Glutamatergic neuron (in vitro differentiated cells): ENCODE measurements at regions not wholly inside any gene's neighbourhood (a gene's known extent, or its start where the extent isn't known, plus 50 kb on each side); places are given as distances from the start of the nearest gene placed in this dataset.

Experiments
- DNase-seq: peaks from one replicate; pipeline ENCODE4 v3.0.0; 2022
- H3K27ac Mint-ChIP-seq: one replicate; pipeline ENCODE4 v1.8.0; 2020; ENCODE audit warnings: mild to moderate bottlenecking, mixed read lengths, inconsistent platforms; ENCODE audit not compliant: unreplicated experiment
- H3K27me3 Mint-ChIP-seq: one replicate; pipeline ENCODE4 v1.8.0; 2020; ENCODE audit warnings: mild to moderate bottlenecking, moderate library complexity, mixed read lengths, inconsistent platforms; ENCODE audit not compliant: unreplicated experiment
- H3K36me3 Mint-ChIP-seq: one replicate; pipeline ENCODE4 v1.8.0; 2020; ENCODE audit warnings: mild to moderate bottlenecking, mixed read lengths, inconsistent platforms; ENCODE audit not compliant: unreplicated experiment
- H3K4me1 Mint-ChIP-seq: one replicate; pipeline ENCODE4 v1.8.0; 2020; ENCODE audit warnings: mild to moderate bottlenecking, low read depth, mixed read lengths, inconsistent platforms; ENCODE audit not compliant: unreplicated experiment
- H3K4me3 Mint-ChIP-seq: one replicate; pipeline ENCODE4 v1.8.0; 2020; ENCODE audit warnings: mild to moderate bottlenecking, mixed read lengths, inconsistent platforms; ENCODE audit not compliant: unreplicated experiment
- H3K9me3 Mint-ChIP-seq: one replicate; pipeline ENCODE4 v1.8.0; 2020; ENCODE audit warnings: mild to moderate bottlenecking, moderate library complexity, mixed read lengths, inconsistent platforms; ENCODE audit not compliant: unreplicated experiment
- TF ChIP-seq, protein P1 (sequence below): fragments of 200-600 bp; sonication (generic); IDR thresholded peaks from one replicate; pipeline ENCODE4 v1.5.0; 2021; ENCODE audit not compliant: partially characterized antibody, unreplicated experiment

DNA sequence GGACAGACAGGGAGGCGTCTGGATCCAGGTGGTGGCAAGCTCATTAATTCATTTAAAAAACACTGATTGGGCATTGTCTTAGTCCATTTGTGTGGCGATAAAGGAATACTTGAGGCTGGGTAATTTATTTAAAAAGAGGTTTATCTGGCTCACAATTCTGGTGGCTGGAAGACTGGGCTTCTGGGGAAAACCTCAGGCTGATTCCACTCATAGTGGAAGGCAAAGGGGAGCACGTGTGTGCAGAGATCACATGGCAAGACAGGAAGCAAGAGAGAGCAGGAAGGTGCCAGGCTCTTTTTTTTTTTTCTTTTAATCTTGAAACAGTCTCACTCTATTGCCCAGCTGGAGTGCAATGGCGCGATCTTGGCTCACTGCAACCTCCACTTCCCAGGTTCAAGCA lies 100.2 kb upstream of the METTL14 start:
- Mint-ChIP-seq H3K27ac (peak overlapping the region; percentile 75), H3K4me3 (peak overlapping the region; percentile 48), H3K4me1 (peaks cover 32% of the 10 kb centered on the region), H3K9me3 (peaks cover 14% of the 10 kb centered on the region), H3K36me3 (no peaks in the 10 kb centered on the region), H3K27me3 (peaks cover 10% of the 10 kb centered on the region)
- no peak for DNase-seq
- TF ChIP-seq, protein P1, sequence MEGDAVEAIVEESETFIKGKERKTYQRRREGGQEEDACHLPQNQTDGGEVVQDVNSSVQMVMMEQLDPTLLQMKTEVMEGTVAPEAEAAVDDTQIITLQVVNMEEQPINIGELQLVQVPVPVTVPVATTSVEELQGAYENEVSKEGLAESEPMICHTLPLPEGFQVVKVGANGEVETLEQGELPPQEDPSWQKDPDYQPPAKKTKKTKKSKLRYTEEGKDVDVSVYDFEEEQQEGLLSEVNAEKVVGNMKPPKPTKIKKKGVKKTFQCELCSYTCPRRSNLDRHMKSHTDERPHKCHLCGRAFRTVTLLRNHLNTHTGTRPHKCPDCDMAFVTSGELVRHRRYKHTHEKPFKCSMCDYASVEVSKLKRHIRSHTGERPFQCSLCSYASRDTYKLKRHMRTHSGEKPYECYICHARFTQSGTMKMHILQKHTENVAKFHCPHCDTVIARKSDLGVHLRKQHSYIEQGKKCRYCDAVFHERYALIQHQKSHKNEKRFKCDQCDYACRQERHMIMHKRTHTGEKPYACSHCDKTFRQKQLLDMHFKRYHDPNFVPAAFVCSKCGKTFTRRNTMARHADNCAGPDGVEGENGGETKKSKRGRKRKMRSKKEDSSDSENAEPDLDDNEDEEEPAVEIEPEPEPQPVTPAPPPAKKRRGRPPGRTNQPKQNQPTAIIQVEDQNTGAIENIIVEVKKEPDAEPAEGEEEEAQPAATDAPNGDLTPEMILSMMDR, result no peak

GRCh38 chr4:118586357-118586790 lies 98.8 kb upstream of the METTL14 start:
- H3K9me3 Mint-ChIP-seq, result peaks cover 23% of the 10 kb centered on the region
- peaks cover 12% of the 10 kb centered on the region for H3K27me3 Mint-ChIP-seq
- peak; percentile 24 for DNase-seq
- H3K27ac Mint-ChIP-seq, result peak overlapping the region; percentile 76
- TF ChIP-seq, protein P1, result no peak
- H3K36me3 Mint-ChIP-seq, result no peaks in the 10 kb centered on the region
- H3K4me1 Mint-ChIP-seq, result peaks cover 35% of the 10 kb centered on the region
- H3K4me3 Mint-ChIP-seq, result no peak overlapping the region

DNA sequence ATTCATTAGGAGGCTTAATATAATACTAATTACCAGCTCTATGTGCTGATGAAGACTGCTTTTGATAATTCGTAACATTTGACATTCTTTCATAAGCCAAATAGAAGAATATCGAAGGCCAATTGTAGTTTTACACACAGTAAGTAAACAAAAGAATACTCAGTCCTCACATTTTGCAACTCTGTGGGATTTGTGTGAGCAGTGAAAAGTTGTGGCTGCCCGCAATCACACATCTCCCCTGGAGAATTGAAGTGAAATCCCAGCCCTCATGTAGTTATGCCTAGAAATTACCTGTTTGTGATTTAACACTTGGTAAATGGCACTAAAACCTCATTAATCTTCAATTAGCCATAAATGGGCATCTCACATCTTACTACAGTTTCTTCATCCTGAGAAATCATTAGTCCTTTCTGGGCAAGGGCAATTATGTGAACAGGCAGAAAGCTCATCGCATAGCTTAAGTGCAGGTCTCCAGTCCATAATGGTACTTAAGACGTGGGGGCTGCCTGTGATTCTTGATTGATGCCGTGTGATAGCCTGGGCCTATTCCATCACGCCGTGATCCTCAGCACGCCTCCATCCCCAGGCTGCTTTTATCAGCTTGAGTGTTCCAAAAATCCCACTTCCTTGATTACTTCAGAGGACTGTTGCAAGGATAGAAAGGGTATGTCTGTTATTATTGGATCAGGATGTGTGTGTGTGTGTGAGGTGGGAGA lies 97.9 kb upstream of the METTL14 start:
- Mint-ChIP-seq H3K4me1 (peaks cover 37% of the 10 kb centered on the region), H3K27ac (peak overlapping the region; percentile 86), H3K4me3 (no peak overlapping the region), H3K9me3 (peaks cover 29% of the 10 kb centered on the region), H3K36me3 (no peaks in the 10 kb centered on the region), H3K27me3 (peaks cover 17% of the 10 kb centered on the region)
- TF ChIP-seq, protein P1, result no peak
- DNase-seq, result no peak

GRCh38 chr4:118587946-118588345 lies 97.2 kb upstream of the METTL14 start:
- Mint-ChIP-seq H3K4me3 (no peak overlapping the region), H3K27me3 (peaks cover 17% of the 10 kb centered on the region), H3K9me3 (peaks cover 29% of the 10 kb centered on the region), H3K4me1 (peaks cover 37% of the 10 kb centered on the region), H3K27ac (peak overlapping the region; percentile 86), H3K36me3 (no peaks in the 10 kb centered on the region)
- TF ChIP-seq, protein P1, result no peak
- no peak for DNase-seq

GRCh38 chr4:118589471-118590055 lies 95.6 kb upstream of the METTL14 start:
- Mint-ChIP-seq H3K27ac (no peak overlapping the region), H3K9me3 (peaks cover 29% of the 10 kb centered on the region), H3K36me3 (no peaks in the 10 kb centered on the region), H3K4me3 (no peak overlapping the region), H3K27me3 (peaks cover 17% of the 10 kb centered on the region), H3K4me1 (peaks cover 36% of the 10 kb centered on the region)
- DNase-seq, result no peak
- TF ChIP-seq, protein P1, result no peak
